ENCODE measurements at regions not wholly inside any gene's neighbourhood (a gene's known extent, or its start where the extent isn't known, plus 50 kb on each side); places are given as distances from the start of the nearest gene placed in this dataset.

DNA sequence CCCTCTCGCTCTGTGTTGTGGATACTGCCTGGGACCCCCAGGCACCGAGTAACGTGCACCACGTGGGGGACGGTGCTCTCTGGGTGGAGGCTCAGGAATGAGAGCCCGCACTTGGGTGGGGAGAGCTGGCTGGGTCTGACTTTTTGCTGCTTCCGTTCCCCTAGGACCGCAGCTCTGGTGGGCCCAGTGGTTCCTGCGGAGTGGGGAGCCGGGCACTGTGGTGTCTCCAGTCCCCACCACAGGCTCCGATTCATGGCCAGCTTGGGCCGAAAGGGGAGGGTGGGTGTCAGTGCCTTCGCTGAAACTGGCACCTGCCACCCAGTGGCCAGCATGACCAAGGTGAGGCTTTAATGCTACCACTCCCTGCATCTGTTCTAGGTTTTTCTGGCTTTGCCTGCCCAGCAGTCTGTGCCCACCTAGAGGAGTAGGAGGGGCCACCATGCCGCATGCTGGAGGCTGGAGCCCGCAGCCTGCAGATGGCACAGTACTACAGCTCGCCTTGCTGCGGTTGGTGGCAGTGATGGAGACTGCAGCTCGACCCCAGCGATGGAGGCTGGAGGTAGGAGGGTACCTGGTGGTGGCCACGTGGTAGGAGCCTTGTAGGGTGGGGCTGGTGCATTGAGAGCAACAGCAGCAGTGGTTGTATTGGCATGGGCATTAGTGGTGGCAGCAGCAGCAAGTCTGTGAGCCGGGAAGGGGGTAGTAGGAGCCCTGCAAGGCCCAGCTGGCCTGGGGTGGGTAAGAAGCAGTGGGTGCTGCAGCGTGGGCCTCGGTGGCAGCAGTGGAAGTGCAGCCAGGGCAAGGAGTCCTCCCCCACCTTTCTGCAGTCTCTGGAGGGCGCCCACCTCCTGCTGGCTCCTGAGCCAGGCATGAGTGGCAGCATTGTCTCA, 118.8 kb upstream of the VPREB1 start:
- Histone ChIP-seq H3K36me3 (no peaks in the 10 kb centered on the region), H3K4me3 (no peak overlapping the region), H3K27me3 (no peaks in the 10 kb centered on the region), H3K9me3 (no peaks in the 10 kb centered on the region), H3K27ac (no peak overlapping the region), H3K4me1 (no peaks in the 10 kb centered on the region), H3K9ac (ENCODE audit: low read depth in 2 of 2, low read length in 2 of 2) (no peak overlapping the region)
- no peak for TF ChIP-seq CTCF (IDR thresholded peaks at IDR 0.05)
- intact Hi-C loops (cut with DNase I) = no loop called here
- DNase-seq = no peak

GRCh38 chr22:22125028-22125578, 119.5 kb upstream of the VPREB1 start:
- DNase-seq = no peak
- no peak overlapping the region for H3K4me3 ChIP-seq
- intact Hi-C loops (cut with DNase I) = no loop called here
- no peaks in the 10 kb centered on the region for H3K9me3 ChIP-seq
- no peak overlapping the region for H3K9ac ChIP-seq (ENCODE audit: low read depth in 2 of 2, low read length in 2 of 2)
- no peak overlapping the region for H3K27ac ChIP-seq
- no peak for TF ChIP-seq CTCF (IDR thresholded peaks at IDR 0.05)
- H3K36me3 ChIP-seq = no peaks in the 10 kb centered on the region
- H3K4me1 ChIP-seq = no peaks in the 10 kb centered on the region
- no peaks in the 10 kb centered on the region for H3K27me3 ChIP-seq

- no peaks in the 10 kb centered on the region for H3K4me1 ChIP-seq
- intact Hi-C loops (cut with DNase I) = no loop called here
- no peak for TF ChIP-seq CTCF (IDR thresholded peaks at IDR 0.05)
- H3K9me3 ChIP-seq = no peaks in the 10 kb centered on the region
- no peaks in the 10 kb centered on the region for H3K27me3 ChIP-seq
- no peak overlapping the region for H3K4me3 ChIP-seq
- H3K36me3 ChIP-seq = no peaks in the 10 kb centered on the region
- no peak for DNase-seq
- H3K9ac ChIP-seq (ENCODE audit: low read depth in 2 of 2, low read length in 2 of 2) = no peak overlapping the region
- H3K27ac ChIP-seq = no peak overlapping the region
Observed at GRCh38 chr22:22124374-22124773, 120.2 kb upstream of the VPREB1 start.

DNA sequence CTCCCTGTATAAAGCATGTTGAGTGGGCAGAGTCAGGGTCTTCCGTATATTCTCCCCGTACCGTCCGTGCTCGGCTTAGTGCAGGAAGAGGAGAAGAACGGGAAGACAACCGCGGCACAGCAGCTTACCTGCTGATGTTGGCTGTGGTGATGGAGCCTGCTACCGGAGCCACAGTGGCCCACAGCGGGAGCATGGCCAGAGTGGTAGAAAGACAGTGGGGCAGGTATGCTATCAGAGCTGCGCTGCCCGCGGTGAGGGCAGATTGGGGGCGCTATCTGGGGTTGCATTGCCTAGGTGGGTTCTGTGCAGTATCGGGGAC, 120.7 kb upstream of the VPREB1 start:
- Histone ChIP-seq H3K4me1 (no peaks in the 10 kb centered on the region), H3K27me3 (no peaks in the 10 kb centered on the region), H3K9me3 (no peaks in the 10 kb centered on the region), H3K4me3 (no peak overlapping the region), H3K27ac (no peak overlapping the region), H3K9ac (ENCODE audit: low read depth in 2 of 2, low read length in 2 of 2) (no peak overlapping the region), H3K36me3 (no peaks in the 10 kb centered on the region)
- no peak for DNase-seq
- no peak for TF ChIP-seq CTCF (IDR thresholded peaks at IDR 0.05)
- intact Hi-C loops (cut with DNase I) = no loop called here

GRCh38 chr22:22123118-22123959, 121.2 kb upstream of the VPREB1 start:
- Histone ChIP-seq H3K4me3 (no peak overlapping the region), H3K27me3 (no peaks in the 10 kb centered on the region), H3K9ac (ENCODE audit: low read depth in 2 of 2, low read length in 2 of 2) (no peak overlapping the region), H3K27ac (no peak overlapping the region), H3K4me1 (no peaks in the 10 kb centered on the region), H3K36me3 (no peaks in the 10 kb centered on the region), H3K9me3 (no peaks in the 10 kb centered on the region)
- TF ChIP-seq CTCF (IDR thresholded peaks at IDR 0.05) = no peak
- no peak for DNase-seq
- intact Hi-C loops (cut with DNase I) = no loop called here

All from colonic mucosa (tissue), 4 donors.